ENCODE measurements at regions not wholly inside any gene's neighbourhood (a gene's known extent, or its start where the extent isn't known, plus 50 kb on each side); places are given as distances from the start of the nearest gene placed in this dataset.

DNA sequence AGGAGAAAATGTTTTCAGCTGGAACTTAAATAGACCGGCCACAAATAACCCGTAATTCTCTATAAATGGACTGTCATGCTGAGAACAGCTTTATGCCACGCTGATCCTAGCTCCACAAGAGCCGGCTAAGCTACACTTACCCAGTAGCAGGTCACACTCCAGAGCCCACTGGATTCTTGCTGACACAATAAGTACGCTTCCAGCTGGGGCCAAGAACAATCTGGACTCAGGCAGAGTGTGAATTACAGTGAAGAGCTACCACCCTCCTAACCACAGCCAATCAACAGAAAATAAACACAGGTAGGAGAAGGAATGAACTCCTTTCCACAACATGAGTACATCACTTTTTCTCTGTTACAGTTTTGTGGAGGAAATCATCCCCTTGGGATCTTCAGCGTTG is 531.3 kb downstream of the GALC start:
- Histone ChIP-seq H3K9me3 (replicated peaks) (peaks cover 3% of the 10 kb centered on the region), H3K4me1 (no peaks in the 10 kb centered on the region), H3K27me3 (ENCODE audit: low read depth) (no peaks in the 10 kb centered on the region), H3K27ac (replicated peaks) (no peak overlapping the region), H3K4me3 (no peak overlapping the region), H3K36me3 (no peaks in the 10 kb centered on the region)
- intact Hi-C loops (cut with micrococcal nuclease), result no loop called here
- no peak for DNase-seq
- TF ChIP-seq, protein P1, sequence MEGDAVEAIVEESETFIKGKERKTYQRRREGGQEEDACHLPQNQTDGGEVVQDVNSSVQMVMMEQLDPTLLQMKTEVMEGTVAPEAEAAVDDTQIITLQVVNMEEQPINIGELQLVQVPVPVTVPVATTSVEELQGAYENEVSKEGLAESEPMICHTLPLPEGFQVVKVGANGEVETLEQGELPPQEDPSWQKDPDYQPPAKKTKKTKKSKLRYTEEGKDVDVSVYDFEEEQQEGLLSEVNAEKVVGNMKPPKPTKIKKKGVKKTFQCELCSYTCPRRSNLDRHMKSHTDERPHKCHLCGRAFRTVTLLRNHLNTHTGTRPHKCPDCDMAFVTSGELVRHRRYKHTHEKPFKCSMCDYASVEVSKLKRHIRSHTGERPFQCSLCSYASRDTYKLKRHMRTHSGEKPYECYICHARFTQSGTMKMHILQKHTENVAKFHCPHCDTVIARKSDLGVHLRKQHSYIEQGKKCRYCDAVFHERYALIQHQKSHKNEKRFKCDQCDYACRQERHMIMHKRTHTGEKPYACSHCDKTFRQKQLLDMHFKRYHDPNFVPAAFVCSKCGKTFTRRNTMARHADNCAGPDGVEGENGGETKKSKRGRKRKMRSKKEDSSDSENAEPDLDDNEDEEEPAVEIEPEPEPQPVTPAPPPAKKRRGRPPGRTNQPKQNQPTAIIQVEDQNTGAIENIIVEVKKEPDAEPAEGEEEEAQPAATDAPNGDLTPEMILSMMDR (IDR thresholded peaks at IDR 0.05; ENCODE audit: borderline replicate concordance), result no peak

DNA sequence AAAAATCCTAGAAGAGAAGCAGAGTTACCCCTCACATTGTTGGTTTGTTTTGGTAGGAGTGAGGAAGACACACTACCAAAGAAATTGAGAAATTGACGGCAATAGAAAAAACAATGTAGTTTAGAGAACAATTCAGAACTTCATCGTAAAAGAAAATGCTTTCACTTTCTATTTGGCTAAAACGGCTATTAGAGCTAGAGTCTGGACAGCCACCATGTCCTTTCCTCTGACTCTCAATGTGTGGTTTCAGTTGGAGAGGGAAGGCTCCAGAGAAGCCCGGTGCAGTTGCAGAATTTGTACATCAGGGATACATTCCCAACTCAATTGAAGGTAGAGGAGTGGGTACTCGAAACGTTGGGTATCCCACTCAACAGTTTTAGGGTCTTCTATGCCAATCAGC is 535.3 kb downstream of the GALC start:
- no peaks in the 10 kb centered on the region for H3K27me3 ChIP-seq (ENCODE audit: low read depth)
- H3K9me3 ChIP-seq (replicated peaks), result peaks cover 8% of the 10 kb centered on the region
- DNase-seq, result no peak
- H3K27ac ChIP-seq (replicated peaks), result no peak overlapping the region
- TF ChIP-seq, protein P1 (IDR thresholded peaks at IDR 0.05; ENCODE audit: borderline replicate concordance), result no peak
- H3K36me3 ChIP-seq, result no peaks in the 10 kb centered on the region
- intact Hi-C loops (cut with micrococcal nuclease), result no loop called here
- no peak overlapping the region for H3K4me3 ChIP-seq
- H3K4me1 ChIP-seq, result no peaks in the 10 kb centered on the region

DNA sequence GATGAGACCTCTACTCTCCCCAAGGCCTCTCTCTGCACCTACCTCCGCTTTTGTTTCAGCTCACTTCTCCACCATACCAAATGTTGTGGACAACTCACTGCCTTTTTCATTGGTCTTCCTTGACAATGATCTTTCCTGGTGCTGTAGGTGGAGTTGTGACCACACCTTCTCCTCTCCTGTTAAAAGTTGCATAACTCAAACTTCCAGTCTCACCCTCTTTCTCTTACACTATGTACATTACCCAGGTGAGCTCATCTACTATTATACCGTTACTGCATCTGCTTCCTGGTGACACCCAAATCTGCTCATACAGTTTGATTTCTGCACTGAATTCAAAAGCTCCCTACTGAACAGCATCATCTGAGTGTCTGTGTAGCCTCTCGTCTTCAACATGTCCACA is 542.8 kb downstream of the GALC start:
- intact Hi-C loops (cut with micrococcal nuclease), result no loop called here

DNA sequence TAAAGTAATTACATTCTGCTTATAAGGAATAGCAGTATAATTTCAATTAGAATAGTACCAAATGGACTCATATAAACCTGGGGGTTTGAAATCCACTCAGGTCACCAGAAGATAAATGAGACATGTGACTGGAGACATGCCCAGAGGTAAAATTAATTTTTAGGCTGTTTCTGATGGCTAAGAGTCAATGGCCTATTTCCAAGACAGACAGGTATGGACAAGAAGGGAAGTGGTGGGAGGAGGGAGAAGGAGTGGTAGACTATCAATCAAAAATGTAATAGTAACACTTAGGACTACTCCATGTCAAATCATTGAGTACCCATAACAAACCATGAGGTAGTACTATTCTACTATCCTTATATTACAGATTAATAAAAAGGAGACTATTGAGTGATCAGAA is 544.0 kb downstream of the GALC start:
- Histone ChIP-seq H3K27me3 (ENCODE audit: low read depth) (no peaks in the 10 kb centered on the region), H3K9me3 (replicated peaks) (no peaks in the 10 kb centered on the region), H3K27ac (replicated peaks) (no peak overlapping the region), H3K4me3 (no peak overlapping the region), H3K4me1 (no peaks in the 10 kb centered on the region), H3K36me3 (no peaks in the 10 kb centered on the region)
- intact Hi-C loops (cut with micrococcal nuclease), result no loop called here
- TF ChIP-seq, protein P1 (IDR thresholded peaks at IDR 0.05; ENCODE audit: borderline replicate concordance), result no peak
- no peak for DNase-seq

More for the DNA sequence above, 542.8 kb downstream of the GALC start:
- TF ChIP-seq, protein P1 (IDR thresholded peaks at IDR 0.05; ENCODE audit: borderline replicate concordance), result no peak
- Histone ChIP-seq H3K27ac (replicated peaks) (no peak overlapping the region), H3K36me3 (no peaks in the 10 kb centered on the region), H3K4me1 (no peaks in the 10 kb centered on the region), H3K27me3 (ENCODE audit: low read depth) (no peaks in the 10 kb centered on the region), H3K9me3 (replicated peaks) (no peaks in the 10 kb centered on the region), H3K4me3 (no peak overlapping the region)
- no peak for DNase-seq

GRCh38 chr14:87443787-87444186 is 549.2 kb downstream of the GALC start:
- DNase-seq, result no peak
- Histone ChIP-seq H3K27ac (replicated peaks) (no peak overlapping the region), H3K27me3 (ENCODE audit: low read depth) (no peaks in the 10 kb centered on the region), H3K4me1 (no peaks in the 10 kb centered on the region), H3K9me3 (replicated peaks) (no peaks in the 10 kb centered on the region), H3K36me3 (no peaks in the 10 kb centered on the region), H3K4me3 (no peak overlapping the region)
- TF ChIP-seq, protein P1 (IDR thresholded peaks at IDR 0.05; ENCODE audit: borderline replicate concordance), result no peak
- intact Hi-C loops (cut with micrococcal nuclease), result no loop called here

- Histone ChIP-seq H3K9me3 (replicated peaks) (no peaks in the 10 kb centered on the region), H3K36me3 (no peaks in the 10 kb centered on the region), H3K27me3 (ENCODE audit: low read depth) (no peaks in the 10 kb centered on the region), H3K27ac (replicated peaks) (no peak overlapping the region), H3K4me1 (no peaks in the 10 kb centered on the region), H3K4me3 (no peak overlapping the region)
- no peak for DNase-seq
- intact Hi-C loops (cut with micrococcal nuclease), result no loop called here
- TF ChIP-seq, protein P1 (IDR thresholded peaks at IDR 0.05; ENCODE audit: borderline replicate concordance), result no peak
Measured at GRCh38 chr14:87443039-87443438, 549.9 kb downstream of the GALC start.
